Activated naive CD8-positive, alpha-beta T cell treated with anti-CD3 and anti-CD28 coated beads, Interleukin-2, amount 50 U/mL, for 24 hours (primary cell): ENCODE measurements at regions not wholly inside any gene's neighbourhood (a gene's known extent, or its start where the extent isn't known, plus 50 kb on each side); places are given as distances from the start of the nearest gene placed in this dataset.

Experiments
- ATAC-seq: fragments of 150-1000 bp; cut with Tn5 transposase; one replicate; pipeline ENCODE4 v1.10.0; 2021
- DNase-seq: peaks from one replicate; pipeline ENCODE4 v3.0.0; 2021
- H3K27ac Mint-ChIP-seq: one replicate; pipeline ENCODE4 v1.8.0; 2021; ENCODE audit warnings: mild to moderate bottlenecking, mixed read lengths
- H3K27me3 Mint-ChIP-seq: one replicate; pipeline ENCODE4 v1.8.0; 2021; ENCODE audit warnings: mixed read lengths
- H3K36me3 Mint-ChIP-seq: one replicate; pipeline ENCODE4 v1.8.0; 2021; ENCODE audit warnings: low read depth, mixed read lengths
- H3K4me1 Mint-ChIP-seq: one replicate; pipeline ENCODE4 v1.8.0; 2021; ENCODE audit warnings: mixed read lengths
- H3K4me3 Mint-ChIP-seq: one replicate; pipeline ENCODE4 v1.8.0; 2021; ENCODE audit warnings: mild to moderate bottlenecking, moderate library complexity, mixed read lengths
- H3K9me3 Mint-ChIP-seq: one replicate; pipeline ENCODE4 v1.8.0; 2021; ENCODE audit warnings: mixed read lengths

DNA sequence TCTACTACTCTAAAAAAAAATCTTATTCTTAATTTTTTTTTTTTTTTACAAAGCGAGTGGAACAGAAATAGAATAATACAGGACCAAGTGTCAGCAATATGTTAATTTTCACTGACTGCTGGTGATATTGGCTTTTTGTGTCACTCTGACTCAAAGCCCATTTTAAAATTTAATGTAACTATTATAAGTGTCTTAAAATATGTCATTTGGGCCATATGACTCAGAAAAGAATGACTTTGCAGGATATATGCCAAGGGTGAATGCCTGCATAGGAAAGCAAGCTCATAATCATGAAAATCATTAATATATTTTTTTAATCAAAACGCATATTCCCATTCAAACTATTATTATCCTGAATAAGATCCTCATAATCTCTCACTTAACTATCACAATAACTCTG lies 149.2 kb downstream of the GNAT3 start:
- Mint-ChIP-seq H3K4me3 (no peak overlapping the region), H3K27me3 (no peaks in the 10 kb centered on the region), H3K9me3 (peaks cover 3% of the 10 kb centered on the region), H3K36me3 (no peaks in the 10 kb centered on the region), H3K27ac (no peak overlapping the region), H3K4me1 (no peaks in the 10 kb centered on the region)
- ATAC-seq (no peak), DNase-seq (no peak)

DNA sequence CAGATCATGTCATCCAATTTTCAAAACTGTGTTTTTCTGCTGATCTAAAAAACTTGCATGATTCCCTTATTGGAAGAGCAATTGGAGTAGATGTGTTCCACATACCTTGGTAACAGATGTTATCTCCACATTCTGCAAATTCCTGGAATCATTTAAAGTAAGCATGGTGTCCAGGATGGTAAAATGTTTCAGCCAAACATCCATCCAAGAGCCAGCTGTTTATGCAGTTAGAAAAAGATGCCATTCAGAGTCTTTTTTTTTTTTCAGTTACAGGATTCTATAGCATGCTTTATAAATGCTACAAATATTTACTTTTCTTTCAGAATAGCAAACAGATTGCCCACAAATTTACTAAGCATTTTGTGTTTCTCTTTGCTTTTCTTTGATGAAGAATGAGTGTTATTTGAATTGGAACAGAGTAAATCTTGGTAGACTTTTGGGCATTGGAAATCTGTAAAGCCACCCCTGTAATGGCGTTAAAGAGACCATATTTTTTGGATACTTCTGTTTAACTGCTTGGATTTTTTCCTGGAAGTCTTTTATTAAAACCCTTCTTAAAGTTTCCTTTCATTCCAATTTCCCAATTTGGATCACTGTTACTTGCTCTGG lies 149.8 kb downstream of the GNAT3 start:
- H3K4me1 Mint-ChIP-seq: no peaks in the 10 kb centered on the region
- H3K9me3 Mint-ChIP-seq: peaks cover 3% of the 10 kb centered on the region
- ATAC-seq (no peak), DNase-seq (no peak)
- no peaks in the 10 kb centered on the region for H3K27me3 Mint-ChIP-seq
- no peaks in the 10 kb centered on the region for H3K36me3 Mint-ChIP-seq
- no peak overlapping the region for H3K27ac Mint-ChIP-seq
- H3K4me3 Mint-ChIP-seq: no peak overlapping the region

DNA sequence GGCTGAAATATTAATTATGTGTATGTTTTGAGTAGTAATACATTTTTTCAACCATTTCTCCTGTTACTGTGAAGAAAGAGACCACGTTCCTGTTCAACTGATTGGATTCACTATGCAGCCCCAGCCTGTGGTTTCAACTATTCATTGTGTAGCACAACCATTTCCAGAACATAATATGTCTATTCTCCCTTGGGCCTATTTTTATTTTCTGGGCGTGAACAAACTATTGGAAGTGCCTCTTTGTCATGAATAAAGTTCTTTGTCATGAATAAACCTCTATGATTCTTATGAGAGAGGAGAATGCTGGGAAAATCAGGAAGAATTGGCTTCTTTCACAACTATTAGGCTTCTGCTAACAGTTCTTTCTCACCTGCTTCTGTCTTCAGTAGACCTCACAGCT lies 152.4 kb downstream of the GNAT3 start:
- H3K4me3 Mint-ChIP-seq: no peak overlapping the region
- H3K4me1 Mint-ChIP-seq: no peaks in the 10 kb centered on the region
- H3K27me3 Mint-ChIP-seq: no peaks in the 10 kb centered on the region
- ATAC-seq: no peak
- peaks cover 4% of the 10 kb centered on the region for H3K9me3 Mint-ChIP-seq
- no peak overlapping the region for H3K27ac Mint-ChIP-seq
- DNase-seq: no peak
- H3K36me3 Mint-ChIP-seq: no peaks in the 10 kb centered on the region

DNA sequence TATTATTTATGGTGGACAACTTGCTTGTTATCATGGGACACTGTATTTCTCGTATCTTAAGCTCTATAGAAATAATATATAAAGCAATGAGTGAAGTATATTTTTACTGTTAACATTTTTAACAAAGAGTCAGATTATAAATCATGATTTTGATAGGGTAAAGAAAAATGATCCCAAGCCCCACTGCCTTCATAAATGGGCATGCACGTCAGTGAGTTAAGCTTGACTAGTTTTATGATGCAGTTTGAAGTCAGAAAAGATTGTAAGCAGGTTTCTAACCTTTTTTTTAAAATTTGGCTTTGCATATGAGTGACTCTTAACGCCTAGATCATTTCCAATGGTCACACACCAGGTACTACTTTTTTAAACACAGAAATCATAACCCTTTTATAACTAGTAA lies 152.8 kb downstream of the GNAT3 start:
- no peaks in the 10 kb centered on the region for H3K4me1 Mint-ChIP-seq
- no peak for ATAC-seq
- no peak overlapping the region for H3K4me3 Mint-ChIP-seq
- H3K27ac Mint-ChIP-seq: no peak overlapping the region
- no peaks in the 10 kb centered on the region for H3K27me3 Mint-ChIP-seq
- DNase-seq: no peak
- peaks cover 7% of the 10 kb centered on the region for H3K9me3 Mint-ChIP-seq
- H3K36me3 Mint-ChIP-seq: no peaks in the 10 kb centered on the region

DNA sequence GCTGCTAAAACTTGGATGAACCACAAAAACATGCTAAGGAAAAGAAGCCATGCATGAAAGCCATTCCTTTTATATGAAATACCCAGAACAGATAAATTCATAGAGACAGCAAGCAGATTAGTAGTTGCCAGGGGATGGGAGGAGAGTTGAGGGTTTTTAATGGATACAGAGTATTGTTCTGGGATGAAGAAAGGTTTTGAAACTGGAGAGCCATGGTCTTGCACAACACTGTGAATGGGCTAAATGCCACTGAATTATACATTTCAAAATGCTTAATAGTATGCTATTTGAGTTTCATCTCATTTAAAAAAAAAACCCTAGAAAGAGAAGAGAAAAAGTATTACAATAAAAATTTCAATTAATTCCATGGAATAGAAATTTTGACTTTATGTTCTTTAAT lies 154.3 kb downstream of the GNAT3 start:
- no peaks in the 10 kb centered on the region for H3K4me1 Mint-ChIP-seq
- no peaks in the 10 kb centered on the region for H3K36me3 Mint-ChIP-seq
- no peaks in the 10 kb centered on the region for H3K27me3 Mint-ChIP-seq
- no peak overlapping the region for H3K4me3 Mint-ChIP-seq
- no peak for ATAC-seq
- H3K9me3 Mint-ChIP-seq: peaks cover 8% of the 10 kb centered on the region
- DNase-seq: no peak
- no peak overlapping the region for H3K27ac Mint-ChIP-seq

DNA sequence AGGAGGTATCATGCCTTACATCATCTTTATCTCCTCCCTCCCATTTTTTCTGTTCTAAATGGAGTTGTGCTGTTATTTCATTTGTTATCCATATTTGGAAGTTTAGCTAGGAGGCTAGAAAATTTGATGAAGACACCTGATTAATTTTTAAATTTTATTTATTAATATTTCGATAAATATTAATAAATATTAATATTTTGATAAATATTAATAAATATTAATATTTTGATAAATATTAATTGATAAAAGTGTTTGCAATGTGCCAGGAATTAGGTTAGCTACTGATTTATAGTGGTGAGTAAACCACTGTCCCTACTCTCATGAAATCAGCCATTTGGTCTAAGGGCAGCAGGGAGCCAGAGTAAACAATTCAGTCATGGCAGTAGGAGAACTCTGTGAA lies 161.4 kb downstream of the GNAT3 start:
- no peaks in the 10 kb centered on the region for H3K4me1 Mint-ChIP-seq
- no peak for ATAC-seq
- no peaks in the 10 kb centered on the region for H3K36me3 Mint-ChIP-seq
- peaks cover 2% of the 10 kb centered on the region for H3K27me3 Mint-ChIP-seq
- no peak overlapping the region for H3K4me3 Mint-ChIP-seq
- no peak overlapping the region for H3K27ac Mint-ChIP-seq
- no peak for DNase-seq
- peaks cover 8% of the 10 kb centered on the region for H3K9me3 Mint-ChIP-seq

DNA sequence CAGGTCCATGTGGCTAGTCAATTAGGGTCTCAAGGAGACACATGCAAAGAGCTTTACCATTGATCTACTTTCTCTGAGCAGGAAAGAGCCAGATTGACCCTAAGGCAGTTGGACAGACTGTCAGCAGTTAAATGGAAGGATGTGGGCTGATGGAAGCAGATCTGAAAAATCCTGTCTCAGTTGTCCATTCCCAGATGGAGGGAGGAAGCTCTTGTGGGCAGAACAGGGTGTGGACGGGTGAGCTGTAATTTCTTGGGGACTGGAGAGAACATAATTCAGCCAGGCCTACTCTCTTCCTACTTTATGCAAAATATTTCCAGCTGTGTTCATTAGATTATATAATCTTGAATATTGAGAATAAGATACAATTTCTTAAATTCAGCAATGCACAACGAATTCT lies 163.6 kb downstream of the GNAT3 start:
- ATAC-seq (no peak), DNase-seq (no peak)
- H3K27me3 Mint-ChIP-seq: peaks cover 2% of the 10 kb centered on the region
- H3K9me3 Mint-ChIP-seq: no peaks in the 10 kb centered on the region
- no peaks in the 10 kb centered on the region for H3K4me1 Mint-ChIP-seq
- no peak overlapping the region for H3K27ac Mint-ChIP-seq
- H3K36me3 Mint-ChIP-seq: no peaks in the 10 kb centered on the region
- H3K4me3 Mint-ChIP-seq: no peak overlapping the region

DNA sequence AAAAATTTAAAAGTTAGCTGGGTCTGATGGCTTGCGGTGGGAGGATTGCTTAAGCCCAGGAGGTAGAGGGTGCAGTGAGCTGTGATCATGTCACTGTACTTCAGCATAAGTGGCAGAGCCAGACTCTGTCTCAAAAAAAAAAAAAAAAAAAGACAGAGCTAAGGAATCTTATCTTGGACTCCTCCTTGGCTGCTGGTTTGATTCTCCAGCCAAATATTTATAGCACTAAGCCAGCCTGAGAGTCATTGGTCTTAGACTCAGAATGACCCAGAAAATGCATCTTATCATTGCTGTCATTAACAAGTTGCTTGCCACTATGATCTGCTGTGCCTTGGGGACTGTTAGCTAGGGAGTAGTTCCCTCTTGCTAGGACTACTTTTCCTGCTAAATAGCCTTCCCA lies 164.7 kb downstream of the GNAT3 start:
- no peak for DNase-seq
- H3K4me1 Mint-ChIP-seq: no peaks in the 10 kb centered on the region
- no peaks in the 10 kb centered on the region for H3K36me3 Mint-ChIP-seq
- peaks cover 2% of the 10 kb centered on the region for H3K27me3 Mint-ChIP-seq
- no peak overlapping the region for H3K27ac Mint-ChIP-seq
- H3K4me3 Mint-ChIP-seq: no peak overlapping the region
- ATAC-seq: no peak
- no peaks in the 10 kb centered on the region for H3K9me3 Mint-ChIP-seq

DNA sequence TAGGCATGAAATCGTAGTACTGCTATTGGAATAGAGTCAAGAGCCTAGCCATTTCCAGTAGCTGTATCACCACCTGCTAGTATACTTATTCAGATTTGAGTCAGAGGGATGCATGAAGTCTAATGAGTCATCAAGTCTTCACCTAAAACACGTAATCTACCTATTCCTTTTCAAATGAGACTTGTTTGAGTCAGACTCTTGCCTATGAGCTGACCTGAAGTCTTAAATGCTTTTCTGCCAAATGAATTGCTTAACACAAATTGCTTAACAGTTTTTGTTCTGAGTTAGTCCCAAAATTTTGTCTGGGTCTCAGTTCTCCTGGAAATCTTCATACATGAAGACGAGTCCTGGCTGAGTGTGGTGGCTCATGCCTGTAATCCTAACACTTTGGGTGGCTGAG lies 165.2 kb downstream of the GNAT3 start:
- H3K27ac Mint-ChIP-seq: no peak overlapping the region
- H3K9me3 Mint-ChIP-seq: no peaks in the 10 kb centered on the region
- peaks cover 2% of the 10 kb centered on the region for H3K27me3 Mint-ChIP-seq
- H3K4me1 Mint-ChIP-seq: no peaks in the 10 kb centered on the region
- DNase-seq (no peak), ATAC-seq (peak; percentile 65)
- H3K4me3 Mint-ChIP-seq: no peak overlapping the region
- H3K36me3 Mint-ChIP-seq: no peaks in the 10 kb centered on the region

DNA sequence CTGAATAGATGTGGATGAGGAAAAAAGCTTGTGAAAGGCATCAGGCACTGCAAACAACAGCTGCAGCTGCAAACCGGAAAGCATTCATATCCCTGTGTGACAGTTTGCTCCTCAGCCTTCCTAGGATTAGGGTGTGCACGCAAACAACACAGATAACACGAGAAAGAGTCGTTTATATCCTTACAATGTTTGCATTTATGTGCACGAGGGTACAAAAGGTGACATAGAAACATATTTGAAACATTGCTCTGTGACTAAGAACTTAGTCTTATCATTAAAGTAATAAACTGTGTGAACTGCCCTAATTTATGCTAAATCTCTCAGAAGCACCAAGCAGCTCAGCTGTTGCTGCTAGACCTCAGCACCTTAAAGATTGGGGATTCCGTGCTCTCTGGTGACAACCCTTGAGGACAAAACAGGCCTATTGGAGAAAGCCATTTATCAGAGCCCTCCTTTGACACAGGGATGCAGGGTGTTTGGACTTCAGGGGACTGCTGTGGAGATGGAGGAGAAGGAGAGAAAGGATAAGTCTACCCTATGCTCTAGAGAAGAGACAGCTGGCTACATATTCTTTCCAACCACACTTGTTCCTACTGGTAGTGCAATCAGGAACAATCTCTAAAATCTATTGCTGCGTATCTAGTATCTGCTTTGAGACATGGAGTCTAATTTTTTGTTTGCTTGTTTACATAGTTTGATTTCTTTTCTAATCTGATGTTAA lies 176.2 kb downstream of the GNAT3 start:
- no peaks in the 10 kb centered on the region for H3K4me1 Mint-ChIP-seq
- no peaks in the 10 kb centered on the region for H3K9me3 Mint-ChIP-seq
- H3K27ac Mint-ChIP-seq: no peak overlapping the region
- no peak overlapping the region for H3K4me3 Mint-ChIP-seq
- H3K27me3 Mint-ChIP-seq: no peaks in the 10 kb centered on the region
- no peaks in the 10 kb centered on the region for H3K36me3 Mint-ChIP-seq
- ATAC-seq (no peak), DNase-seq (no peak)

DNA sequence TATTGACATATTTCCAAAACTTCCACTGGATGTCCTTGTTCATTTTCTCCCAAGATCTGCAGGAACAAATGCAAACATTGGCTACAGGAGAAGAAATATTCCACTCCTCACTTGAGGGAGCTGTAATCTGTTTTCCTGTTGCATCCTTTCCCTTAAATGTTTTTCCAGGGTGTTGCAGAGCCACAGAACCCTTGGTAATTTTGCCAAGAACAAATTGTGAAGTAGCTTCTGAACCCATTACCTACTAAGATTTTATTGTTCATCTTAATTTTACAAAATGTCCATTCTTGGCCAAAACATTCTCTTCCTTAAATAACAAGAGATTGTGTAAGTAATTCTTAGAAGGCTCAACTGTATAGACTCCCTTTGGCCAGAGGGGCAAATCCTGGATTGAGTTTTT lies 177.0 kb downstream of the GNAT3 start:
- no peak for ATAC-seq
- Mint-ChIP-seq H3K4me3 (no peak overlapping the region), H3K27me3 (no peaks in the 10 kb centered on the region), H3K36me3 (no peaks in the 10 kb centered on the region), H3K27ac (no peak overlapping the region), H3K4me1 (no peaks in the 10 kb centered on the region), H3K9me3 (no peaks in the 10 kb centered on the region)
- DNase-seq: no peak

DNA sequence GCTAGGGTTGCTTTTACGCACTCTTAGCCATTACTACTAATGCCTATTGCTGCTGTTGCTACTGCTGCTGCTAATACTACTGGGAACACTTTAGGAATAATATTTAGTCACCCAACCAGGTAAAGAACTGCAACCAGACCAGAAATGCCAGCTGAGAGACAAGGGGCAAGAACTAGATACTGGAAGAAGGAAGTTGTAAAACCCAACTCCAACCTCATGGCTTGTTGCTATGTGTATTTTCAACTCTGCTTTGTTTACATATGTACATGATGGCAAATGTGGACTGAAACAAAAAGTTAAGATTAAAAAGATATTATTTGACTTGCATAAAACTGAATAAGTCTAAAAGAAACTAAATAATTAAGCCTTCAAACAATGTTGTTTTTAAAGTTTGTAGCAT lies 177.7 kb downstream of the GNAT3 start:
- Mint-ChIP-seq H3K4me1 (no peaks in the 10 kb centered on the region), H3K4me3 (no peak overlapping the region), H3K27ac (no peak overlapping the region), H3K36me3 (no peaks in the 10 kb centered on the region), H3K27me3 (no peaks in the 10 kb centered on the region), H3K9me3 (no peaks in the 10 kb centered on the region)
- DNase-seq (no peak), ATAC-seq (no peak)

DNA sequence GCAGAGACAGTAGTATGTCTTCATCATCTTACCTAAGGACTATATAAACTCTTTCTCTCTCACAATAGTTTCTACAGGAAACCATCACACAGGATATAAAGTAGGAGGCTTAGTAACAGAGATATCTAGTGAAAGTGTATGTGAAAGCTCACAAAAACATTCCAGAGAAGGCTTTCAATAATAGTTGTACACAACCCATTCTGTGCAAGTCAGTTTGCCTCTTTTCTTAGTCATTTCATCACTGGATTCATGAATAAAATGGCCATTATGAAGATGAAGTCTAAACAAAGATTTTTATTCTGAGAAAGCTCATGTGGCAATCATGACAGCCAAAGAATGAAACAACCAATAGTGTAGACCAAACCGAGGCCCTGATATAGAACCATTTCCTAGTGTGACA lies 178.8 kb downstream of the GNAT3 start:
- no peaks in the 10 kb centered on the region for H3K9me3 Mint-ChIP-seq
- H3K27ac Mint-ChIP-seq: no peak overlapping the region
- H3K4me3 Mint-ChIP-seq: no peak overlapping the region
- DNase-seq (no peak), ATAC-seq (no peak)
- no peaks in the 10 kb centered on the region for H3K27me3 Mint-ChIP-seq
- no peaks in the 10 kb centered on the region for H3K4me1 Mint-ChIP-seq
- no peaks in the 10 kb centered on the region for H3K36me3 Mint-ChIP-seq

DNA sequence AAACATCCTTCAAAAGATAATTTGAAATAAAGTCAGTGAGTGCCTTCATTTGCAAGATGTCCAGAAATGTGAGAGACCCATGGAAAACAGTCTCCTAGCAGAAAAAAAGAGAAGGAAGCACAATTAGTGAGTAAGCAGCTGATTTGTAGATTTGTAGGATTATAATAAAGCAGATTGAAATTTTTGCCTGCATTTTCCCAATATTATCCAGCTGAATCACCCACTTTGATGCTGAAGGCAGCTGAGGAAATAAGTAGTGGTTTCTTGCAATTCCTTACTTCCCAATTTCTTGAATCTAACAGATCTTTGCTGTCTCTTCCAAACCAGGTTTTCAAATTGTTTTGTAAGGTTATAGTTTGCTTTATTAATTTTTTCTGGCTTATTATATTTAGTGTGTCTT lies 181.4 kb downstream of the GNAT3 start:
- DNase-seq: no peak
- peaks cover 2% of the 10 kb centered on the region for H3K27me3 Mint-ChIP-seq
- no peaks in the 10 kb centered on the region for H3K36me3 Mint-ChIP-seq
- H3K27ac Mint-ChIP-seq: no peak overlapping the region
- no peak for ATAC-seq
- H3K4me3 Mint-ChIP-seq: no peak overlapping the region
- peaks cover 4% of the 10 kb centered on the region for H3K9me3 Mint-ChIP-seq
- H3K4me1 Mint-ChIP-seq: no peaks in the 10 kb centered on the region

DNA sequence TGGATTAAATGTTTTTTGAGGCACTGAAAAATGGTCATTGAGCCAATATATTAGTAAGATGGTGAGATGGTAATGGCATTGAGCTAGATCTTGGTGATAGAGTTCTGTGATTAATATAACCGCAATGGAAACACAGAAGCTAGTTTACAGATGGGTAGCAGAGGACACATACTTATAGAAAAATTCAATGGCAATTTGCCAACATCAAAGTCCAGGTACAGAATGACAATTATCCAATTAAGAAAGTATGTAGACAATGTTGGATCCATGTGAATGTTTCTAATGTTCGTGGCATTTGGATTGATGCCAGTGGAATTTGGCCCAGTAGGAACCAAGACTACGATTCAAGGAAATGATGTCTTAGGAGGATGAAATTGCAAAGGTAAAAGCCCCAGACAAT lies 187.8 kb downstream of the GNAT3 start:
- Mint-ChIP-seq H3K27ac (no peak overlapping the region), H3K4me1 (no peaks in the 10 kb centered on the region), H3K36me3 (no peaks in the 10 kb centered on the region), H3K27me3 (peaks cover 2% of the 10 kb centered on the region), H3K4me3 (no peak overlapping the region), H3K9me3 (peaks cover 4% of the 10 kb centered on the region)
- ATAC-seq (no peak), DNase-seq (no peak)

DNA sequence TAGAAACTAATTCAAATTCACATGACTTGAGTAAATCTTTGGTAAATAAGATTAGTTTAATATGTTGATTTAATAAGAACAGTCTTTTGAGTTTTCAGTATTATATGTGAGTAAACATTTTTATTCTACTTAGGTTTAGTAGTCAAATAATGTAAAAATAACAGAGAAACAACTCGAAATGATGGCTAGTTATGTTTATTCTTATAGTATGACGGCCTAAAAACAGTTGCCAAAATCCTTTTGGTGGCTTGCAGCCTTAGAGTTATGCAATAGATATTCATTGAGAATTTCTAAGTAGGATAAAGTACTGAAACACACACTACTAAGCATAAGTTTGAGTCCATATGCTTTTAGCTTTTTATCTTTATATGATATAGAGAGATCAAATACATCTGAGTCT lies 184.8 kb downstream of the GNAI1 start:
- no peak overlapping the region for H3K27ac Mint-ChIP-seq
- no peaks in the 10 kb centered on the region for H3K27me3 Mint-ChIP-seq
- H3K4me3 Mint-ChIP-seq: no peak overlapping the region
- H3K36me3 Mint-ChIP-seq: no peaks in the 10 kb centered on the region
- ATAC-seq: no peak
- no peak for DNase-seq
- H3K9me3 Mint-ChIP-seq: no peaks in the 10 kb centered on the region
- H3K4me1 Mint-ChIP-seq: no peaks in the 10 kb centered on the region
